SK-N-SH (cell line): ENCODE measurements at regions not wholly inside any gene's neighbourhood (a gene's known extent, or its start where the extent isn't known, plus 50 kb on each side); places are given as distances from the start of the nearest gene placed in this dataset.

ENCODE experiments used
- CTCF ChIA-PET: fragments of 300-600, 350-600 bp; formaldehyde crosslinking; extraction: SDS; loops from one replicate; lab custom pipeline; 2021; lab: Yijun Ruan, JAX
- POLR2A ChIA-PET: fragments of 350-600 bp; sonication (Branson Sonifier 250); formaldehyde crosslinking; extraction: SDS; loops from one replicate; lab custom pipeline; 2020; ENCODE audit warnings: antibody characterized with exemption, inconsistent platforms; lab: Yijun Ruan, JAX
- DNase-seq: peaks from one replicate; pipeline ENCODE4 v3.0.0; 2012
- H2AFZ ChIP-seq: fragments of 200-600 bp; sonication (generic); 2 replicates; pipeline ENCODE4 v1.8.1; 2016; ENCODE audit warnings: antibody characterized with exemption, mild to moderate bottlenecking, low read depth
- H3F3A ChIP-seq: fragments of 200-600 bp; sonication (generic); replicated peaks from 2 replicates; pipeline ENCODE3; 2016; ENCODE audit warnings: antibody characterized with exemption, mild to moderate bottlenecking; ENCODE audit not compliant: insufficient read depth
- H3K27ac ChIP-seq, 2 experiments: fragments of 200-500 bp in 1 of 2; fragments of 200-600 bp in 1 of 2; sonication (Bioruptor generic) in 1 of 2; sonication (generic), shearing (Covaris generic) in 1 of 2; 2 replicates each; pipeline versions ENCODE4 v1.5.1 to v1.6.1; 2014 to 2016; ENCODE audit warnings: low read depth in 2 of 2, inconsistent platforms in 1 of 2, low read length in 1 of 2, mild to moderate bottlenecking in 1 of 2, mixed read lengths in 1 of 2
- H3K27me3 ChIP-seq: fragments of 200-600 bp; sonication (generic), shearing (Covaris generic); 2 replicates; pipeline ENCODE4 v1.6.1; 2016; ENCODE audit warnings: mixed run types; ENCODE audit not compliant: insufficient read depth
- H3K36me3 ChIP-seq, 2 experiments: fragments of 200-500 bp in 1 of 2; fragments of 200-600 bp in 1 of 2; sonication (Bioruptor generic) in 1 of 2; sonication (generic) in 1 of 2; replicated peaks in 1 of 2; 2 replicates each; pipeline versions ENCODE3 to v1.5.1; 2014 to 2016; ENCODE audit warnings: low read length in 1 of 2, mild to moderate bottlenecking in 1 of 2; ENCODE audit not compliant: insufficient read depth in 2 of 2, control insufficient read depth in 1 of 2
- H3K4me1 ChIP-seq, 2 experiments: fragments of 200-500 bp in 1 of 2; fragments of 200-600 bp in 1 of 2; sonication (Bioruptor generic) in 1 of 2; sonication (generic), shearing (Covaris generic) in 1 of 2; 2 replicates each; pipeline versions ENCODE4 v1.5.1 to v1.6.1; 2014 to 2016; ENCODE audit warnings: low read depth in 1 of 2, low read length in 1 of 2, mixed run types in 1 of 2; ENCODE audit not compliant: insufficient read depth in 2 of 2, control insufficient read depth in 1 of 2
- H3K4me2 ChIP-seq: fragments of 200-600 bp; sonication (generic), shearing (Covaris generic); 2 replicates; pipeline ENCODE4 v1.6.1; 2017; ENCODE audit warnings: mixed run types
- H3K4me3 ChIP-seq, 2 experiments: fragments of 200-500 bp in 1 of 2; fragments of 200-600 bp in 1 of 2; sonication (Bioruptor generic) in 1 of 2; sonication (generic), shearing (Covaris generic) in 1 of 2; 2 replicates each; pipeline versions ENCODE4 v1.5.1 to v1.8.1; 2014 to 2016; ENCODE audit warnings: low read depth in 2 of 2, inconsistent platforms in 1 of 2, low read length in 1 of 2, mild to moderate bottlenecking in 1 of 2, mixed read lengths in 1 of 2, moderate library complexity in 1 of 2
- H3K79me2 ChIP-seq: fragments of 200-600 bp; sonication (generic); 2 replicates; pipeline ENCODE4 v1.8.1; 2017; ENCODE audit warnings: mild to moderate bottlenecking; ENCODE audit not compliant: insufficient read depth
- H3K9ac ChIP-seq: fragments of 200-600 bp; sonication (generic); 2 replicates; pipeline ENCODE4 v1.6.1; 2017; ENCODE audit warnings: mixed run types
- H3K9me2 ChIP-seq: fragments of 200-600 bp; sonication (generic); 2 replicates; pipeline ENCODE4 v1.6.1; 2017; ENCODE audit warnings: mixed run types
- H3K9me3 ChIP-seq: fragments of 200-600 bp; sonication (generic); 2 replicates; pipeline ENCODE4 v1.6.1; 2017; ENCODE audit warnings: mixed run types, mild to moderate bottlenecking, moderate library complexity
- H4K20me1 ChIP-seq: fragments of 200-600 bp; sonication (generic); 2 replicates; pipeline ENCODE4 v1.6.1; 2017; ENCODE audit warnings: mild to moderate bottlenecking, mixed run types; ENCODE audit not compliant: insufficient read depth
- EP300 ChIP-seq, 2 experiments: IDR thresholded peaks; 2 replicates each; pipeline versions ENCODE4 v1.4.0 to v1.6.1; 2012; ENCODE audit warnings: borderline replicate concordance in 1 of 2, low read depth in 1 of 2, low read length in 1 of 2
- FOSL2 ChIP-seq: IDR thresholded peaks from 2 replicates; pipeline ENCODE4 v1.4.0; 2012; ENCODE audit warnings: low read depth, mild to moderate bottlenecking, moderate library complexity, borderline replicate concordance
- JUND ChIP-seq: IDR thresholded peaks from 2 replicates; pipeline ENCODE4 v1.4.0; 2012
- MEF2A ChIP-seq: IDR thresholded peaks from 2 replicates; pipeline ENCODE4 v1.4.0; 2012; ENCODE audit warnings: low read depth, borderline replicate concordance
- MXI1 ChIP-seq: IDR thresholded peaks from 2 replicates; pipeline ENCODE4 v1.6.1; 2012; ENCODE audit warnings: mild to moderate bottlenecking, low read depth, low read length, improper control_type of control experiment
- RFX5 ChIP-seq: IDR thresholded peaks from 2 replicates; pipeline ENCODE4 v1.6.1; 2012; ENCODE audit warnings: mild to moderate bottlenecking, improper control_type of control experiment, low read length
- SIN3A ChIP-seq: IDR thresholded peaks from 2 replicates; pipeline ENCODE4 v1.6.1; 2012; ENCODE audit warnings: low read depth, mild to moderate bottlenecking, low read length, moderate library complexity, borderline replicate concordance
- TCF12 ChIP-seq: IDR thresholded peaks from 2 replicates; pipeline ENCODE4 v1.4.0; 2012
- WGBS: methylation state at CpG from one replicate; pipeline ENCODE4 v1.1.6; 2017; ENCODE audit warnings: low lambda C conversion rate; 5-methylcytosine and 5-hydroxymethylcytosine counted together
- TF ChIP-seq, protein P1 (sequence below): IDR thresholded peaks from 2 replicates; pipeline ENCODE4 v1.4.0; 2012; ENCODE audit warnings: low read depth, borderline replicate concordance
- TF ChIP-seq, protein P2 (sequence below): IDR thresholded peaks from 2 replicates; pipeline ENCODE4 v1.6.1; 2012; ENCODE audit warnings: mild to moderate bottlenecking, low read depth, low read length, moderate library complexity

- no peaks in the 10 kb centered on the region for H3K9me2 ChIP-seq
- 91% methylated on average over 7 of the region's 7 CpGs for WGBS
- H3K27me3 ChIP-seq = no peaks in the 10 kb centered on the region
- no peak overlapping the region for H3K4me3 ChIP-seq
- peak overlapping the region; percentile 35 for H3K4me2 ChIP-seq
- H3K4me1 ChIP-seq = peaks cover 13 to 28% of the 10 kb centered on the region in 2 experiments
- no peak overlapping the region for H3K9ac ChIP-seq
- H3K27ac ChIP-seq = peak overlapping the region; percentile 79 to 89; a peak in 3 of 4 replicates
- ChIA-PET POLR2A (no interaction called here), CTCF (interaction anchor here (2.7 kb wide), 1 partner anchor 103 kb away, joined by 8 read pairs; no protein-coding TSS in a partner anchor)
- H3K79me2 ChIP-seq = peaks cover 17% of the 10 kb centered on the region; the same call in 1 of the 2 replicates
- H4K20me1 ChIP-seq = no peaks in the 10 kb centered on the region
- H3K9me3 ChIP-seq = peaks cover 12% of the 10 kb centered on the region; the same call in 1 of the 2 replicates
- no peak for DNase-seq
- no peak overlapping the region for H2AFZ ChIP-seq
- peaks cover 4 to 39% of the 10 kb centered on the region in 2 experiments for H3K36me3 ChIP-seq
- H3F3A ChIP-seq = peaks cover 22% of the 10 kb centered on the region
- no peak for TF ChIP-seq SIN3A
- TF ChIP-seq FOSL2 = peak; percentile 15; the same call in 1 of the 2 replicates
- TF ChIP-seq, protein P1, sequence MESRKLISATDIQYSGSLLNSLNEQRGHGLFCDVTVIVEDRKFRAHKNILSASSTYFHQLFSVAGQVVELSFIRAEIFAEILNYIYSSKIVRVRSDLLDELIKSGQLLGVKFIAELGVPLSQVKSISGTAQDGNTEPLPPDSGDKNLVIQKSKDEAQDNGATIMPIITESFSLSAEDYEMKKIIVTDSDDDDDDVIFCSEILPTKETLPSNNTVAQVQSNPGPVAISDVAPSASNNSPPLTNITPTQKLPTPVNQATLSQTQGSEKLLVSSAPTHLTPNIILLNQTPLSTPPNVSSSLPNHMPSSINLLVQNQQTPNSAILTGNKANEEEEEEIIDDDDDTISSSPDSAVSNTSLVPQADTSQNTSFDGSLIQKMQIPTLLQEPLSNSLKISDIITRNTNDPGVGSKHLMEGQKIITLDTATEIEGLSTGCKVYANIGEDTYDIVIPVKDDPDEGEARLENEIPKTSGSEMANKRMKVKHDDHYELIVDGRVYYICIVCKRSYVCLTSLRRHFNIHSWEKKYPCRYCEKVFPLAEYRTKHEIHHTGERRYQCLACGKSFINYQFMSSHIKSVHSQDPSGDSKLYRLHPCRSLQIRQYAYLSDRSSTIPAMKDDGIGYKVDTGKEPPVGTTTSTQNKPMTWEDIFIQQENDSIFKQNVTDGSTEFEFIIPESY = no peak
- TF ChIP-seq, protein P2, sequence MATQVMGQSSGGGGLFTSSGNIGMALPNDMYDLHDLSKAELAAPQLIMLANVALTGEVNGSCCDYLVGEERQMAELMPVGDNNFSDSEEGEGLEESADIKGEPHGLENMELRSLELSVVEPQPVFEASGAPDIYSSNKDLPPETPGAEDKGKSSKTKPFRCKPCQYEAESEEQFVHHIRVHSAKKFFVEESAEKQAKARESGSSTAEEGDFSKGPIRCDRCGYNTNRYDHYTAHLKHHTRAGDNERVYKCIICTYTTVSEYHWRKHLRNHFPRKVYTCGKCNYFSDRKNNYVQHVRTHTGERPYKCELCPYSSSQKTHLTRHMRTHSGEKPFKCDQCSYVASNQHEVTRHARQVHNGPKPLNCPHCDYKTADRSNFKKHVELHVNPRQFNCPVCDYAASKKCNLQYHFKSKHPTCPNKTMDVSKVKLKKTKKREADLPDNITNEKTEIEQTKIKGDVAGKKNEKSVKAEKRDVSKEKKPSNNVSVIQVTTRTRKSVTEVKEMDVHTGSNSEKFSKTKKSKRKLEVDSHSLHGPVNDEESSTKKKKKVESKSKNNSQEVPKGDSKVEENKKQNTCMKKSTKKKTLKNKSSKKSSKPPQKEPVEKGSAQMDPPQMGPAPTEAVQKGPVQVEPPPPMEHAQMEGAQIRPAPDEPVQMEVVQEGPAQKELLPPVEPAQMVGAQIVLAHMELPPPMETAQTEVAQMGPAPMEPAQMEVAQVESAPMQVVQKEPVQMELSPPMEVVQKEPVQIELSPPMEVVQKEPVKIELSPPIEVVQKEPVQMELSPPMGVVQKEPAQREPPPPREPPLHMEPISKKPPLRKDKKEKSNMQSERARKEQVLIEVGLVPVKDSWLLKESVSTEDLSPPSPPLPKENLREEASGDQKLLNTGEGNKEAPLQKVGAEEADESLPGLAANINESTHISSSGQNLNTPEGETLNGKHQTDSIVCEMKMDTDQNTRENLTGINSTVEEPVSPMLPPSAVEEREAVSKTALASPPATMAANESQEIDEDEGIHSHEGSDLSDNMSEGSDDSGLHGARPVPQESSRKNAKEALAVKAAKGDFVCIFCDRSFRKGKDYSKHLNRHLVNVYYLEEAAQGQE = peak; percentile 87; the same call in 1 of the 2 replicates
- TF ChIP-seq, all 33 proteins: peak for 2
These were observed 282.0 kb upstream of the RGS6 start for GRCh38 chr14:71650187-71650755.

- H2AFZ ChIP-seq = no peak overlapping the region
- ChIA-PET CTCF (interaction anchor here (0.7 to 2.7 kb wide), 2 partner anchors 102 to 1134 kb away, joined by 4 to 8 read pairs; no protein-coding TSS in a partner anchor), POLR2A (no interaction called here)
- H3K4me2 ChIP-seq = peak overlapping the region; percentile 67
- H3K9me3 ChIP-seq = peaks cover 12% of the 10 kb centered on the region; the same call in 1 of the 2 replicates
- TF ChIP-seq EP300 (IDR thresholded peaks at IDR 0.05; ENCODE audit: borderline replicate concordance in 1 of 2, low read depth in 1 of 2, low read length in 1 of 2) = no peak
- TF ChIP-seq RFX5 = 0 out of 2 replicates have a peak, but pooled peaks have one; percentile 27
- TF ChIP-seq FOSL2 = peak; percentile 35; the same call in 1 of the 2 replicates
- TF ChIP-seq JUND = peak; percentile 33; the same call in 1 of the 2 replicates
- TF ChIP-seq TCF12 = peak; percentile 46
- TF ChIP-seq MXI1 = peak; percentile 71
- no peak for TF ChIP-seq SIN3A
- peak; percentile 33; the same call in 1 of the 2 replicates for TF ChIP-seq MEF2A
- H3K9ac ChIP-seq = peak overlapping the region; percentile 27; the same call in 1 of the 2 replicates
- no peaks in the 10 kb centered on the region for H4K20me1 ChIP-seq
- H3F3A ChIP-seq = peaks cover 18% of the 10 kb centered on the region
- 8% methylated on average over 1 of the region's 1 CpG for WGBS
- no peak for DNase-seq
- no peaks in the 10 kb centered on the region for H3K27me3 ChIP-seq
- H3K4me3 ChIP-seq = peak overlapping the region in 1 of 2 experiments; percentile 27; a peak in 1 of 4 replicates
- peak overlapping the region; percentile 79 to 89 for H3K27ac ChIP-seq
- H3K36me3 ChIP-seq = peaks cover 4 to 34% of the 10 kb centered on the region in 2 experiments
- H3K9me2 ChIP-seq = no peaks in the 10 kb centered on the region
- peaks cover 13 to 26% of the 10 kb centered on the region in 2 experiments for H3K4me1 ChIP-seq
- peaks cover 17% of the 10 kb centered on the region; the same call in 1 of the 2 replicates for H3K79me2 ChIP-seq
These were observed 281.0 kb upstream of the RGS6 start for GRCh38 chr14:71651228-71651627.
